HG02840 (cell line): ENCODE measurements at regions not wholly inside any gene's neighbourhood (a gene's known extent, or its start where the extent isn't known, plus 50 kb on each side); places are given as distances from the start of the nearest gene placed in this dataset.

Experiments
- ATAC-seq: cut with Tn5 transposase; IDR thresholded peaks from one replicate; pipeline ENCODE4 v1.9.1; 2021; ENCODE audit warnings: mild to moderate bottlenecking, moderate library complexity, moderate number of reproducible peaks; ENCODE audit not compliant: unreplicated experiment, low FRiP score

DNA sequence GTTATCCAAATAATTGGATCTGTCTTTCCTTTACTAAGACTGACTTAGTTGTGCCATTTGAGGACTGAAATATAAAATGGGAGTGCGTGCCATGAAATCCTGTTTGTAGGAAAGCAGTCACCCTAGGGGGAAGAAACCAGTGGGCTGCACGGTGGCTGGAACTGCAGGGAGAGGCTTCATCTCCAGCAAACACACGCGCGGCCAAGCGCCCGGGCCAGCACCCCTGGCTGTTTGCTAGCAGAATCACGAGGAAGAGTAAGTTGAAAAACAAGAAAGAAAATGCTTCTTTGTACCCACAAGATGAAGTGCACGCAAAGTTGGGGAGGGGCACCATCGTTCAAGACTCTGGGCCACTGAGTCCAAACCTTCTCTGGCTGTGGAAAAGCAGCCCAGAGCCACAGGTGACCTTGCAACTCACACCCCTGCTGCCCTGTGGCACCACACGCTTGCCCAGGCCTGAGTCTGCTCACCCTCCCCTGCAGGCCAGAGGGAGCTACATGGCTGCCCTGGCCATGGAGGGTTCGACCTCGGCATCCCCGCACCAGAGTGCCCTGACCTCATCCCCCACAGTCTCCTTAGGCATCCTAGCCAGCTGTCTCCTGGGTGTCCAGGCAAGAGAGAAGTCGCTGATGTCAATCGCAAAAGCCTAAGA is 55.2 kb downstream of the IRX2 start:
- no peak for ATAC-seq

DNA sequence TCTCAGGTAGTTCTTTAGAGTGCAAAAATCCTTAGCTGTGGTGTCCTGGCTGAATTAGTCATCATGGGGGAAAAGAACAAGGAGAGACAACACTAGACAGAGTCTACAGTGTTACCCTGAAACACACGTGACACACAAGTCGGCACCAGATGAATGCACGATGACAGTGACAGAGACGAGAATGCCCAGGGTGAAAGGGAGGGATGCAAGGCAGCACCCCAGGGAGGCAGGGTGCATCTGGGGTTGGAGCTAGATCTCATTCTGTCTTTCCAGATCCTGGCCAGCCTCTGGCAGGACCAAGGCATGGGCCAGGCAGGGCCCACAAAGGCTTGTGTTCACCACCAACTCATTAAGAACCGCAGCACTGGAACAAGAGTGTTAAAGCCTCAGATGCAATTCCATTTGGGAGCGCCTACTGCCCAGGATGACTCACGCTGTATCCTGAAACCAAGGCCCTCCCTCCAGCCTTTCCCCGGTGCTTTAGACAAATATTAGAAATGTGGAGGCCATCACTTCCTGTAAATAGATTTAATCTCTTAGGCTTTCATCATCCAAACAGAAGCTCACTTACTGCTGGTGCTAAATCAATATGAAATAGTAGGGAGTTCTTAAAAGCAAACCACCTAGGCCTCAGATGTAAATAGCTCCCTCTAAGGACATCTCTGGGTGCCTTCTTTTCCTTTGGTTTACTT is 56.1 kb downstream of the IRX2 start:
- no peak for ATAC-seq

DNA sequence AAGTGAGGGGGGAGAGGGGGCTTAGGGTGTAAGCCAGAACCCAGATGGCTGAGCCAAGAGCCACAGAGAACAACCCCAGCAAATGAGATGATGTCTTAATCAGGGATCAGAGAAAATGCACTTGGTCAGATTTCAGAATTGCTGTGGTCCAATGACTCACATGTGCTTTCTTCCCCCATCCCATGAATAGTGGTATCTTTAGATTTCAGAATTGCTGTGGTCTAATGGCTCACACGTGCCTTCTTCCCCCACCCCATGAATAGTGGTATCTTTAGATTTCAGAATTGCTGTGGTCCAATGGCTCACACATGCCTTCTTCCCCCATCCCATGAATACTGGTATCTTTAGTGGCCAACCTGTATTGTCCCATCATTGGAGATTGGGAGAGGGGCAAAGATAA is 59.9 kb downstream of the IRX2 start:
- ATAC-seq, result no peak

DNA sequence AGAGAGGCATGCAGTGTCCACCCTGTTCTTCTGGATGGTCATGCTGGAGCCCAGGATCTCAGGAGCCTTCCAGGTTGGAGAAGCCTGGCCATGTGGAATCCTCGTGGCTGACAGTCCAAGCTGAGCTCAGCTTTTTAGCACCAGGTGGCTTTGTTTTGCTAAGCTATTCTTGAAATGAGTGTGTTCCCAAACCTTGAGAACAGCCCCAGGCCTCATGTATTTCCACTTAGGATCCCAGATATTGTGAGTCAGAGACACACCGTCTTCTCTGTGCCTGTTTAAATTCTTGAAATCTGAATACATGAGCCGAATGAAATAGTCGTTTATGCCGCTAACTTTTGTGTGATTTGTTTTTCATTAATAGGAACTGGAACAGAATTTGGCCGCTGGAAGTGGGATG is 61.2 kb downstream of the IRX2 start:
- no peak for ATAC-seq

DNA sequence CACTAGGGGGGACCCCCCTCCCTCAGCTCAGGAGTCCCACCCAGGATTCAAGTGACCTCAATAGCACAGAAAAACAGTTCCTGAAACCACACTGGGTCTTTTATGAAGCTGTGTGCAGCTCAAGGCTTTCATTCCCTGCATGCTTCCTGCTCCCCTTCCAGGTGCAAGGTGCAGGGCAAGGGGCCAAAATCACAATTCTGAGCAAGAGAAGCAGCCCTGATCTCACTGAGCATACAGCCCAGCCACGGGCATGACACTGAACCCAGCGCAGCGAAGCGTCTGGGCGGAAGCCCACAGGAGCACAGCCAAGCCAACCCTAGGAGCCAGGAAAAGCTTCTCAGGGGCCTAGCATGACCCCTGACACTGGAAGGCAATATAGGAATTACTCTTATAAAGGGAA is 62.9 kb downstream of the IRX2 start:
- ATAC-seq, result no peak

DNA sequence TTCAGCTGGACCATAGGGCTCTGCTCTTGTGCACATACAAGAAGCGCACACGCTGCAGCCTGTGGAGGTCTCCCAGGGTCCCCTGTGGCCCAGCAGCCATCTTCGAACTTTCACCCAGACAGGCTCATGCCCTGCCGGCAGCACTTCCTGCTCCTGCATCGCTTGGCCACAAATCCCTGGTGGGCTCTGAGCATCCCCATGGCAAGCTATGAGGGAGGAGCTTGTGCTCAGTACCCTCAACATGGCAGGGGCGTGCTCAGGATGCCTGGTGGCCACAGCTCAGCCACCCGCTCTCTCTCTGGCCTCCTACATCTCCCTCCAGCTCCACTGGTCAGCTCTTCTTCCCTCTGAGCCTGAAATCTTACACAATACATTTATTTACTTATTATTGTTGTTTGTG is 63.7 kb downstream of the IRX2 start:
- ATAC-seq, result no peak

DNA sequence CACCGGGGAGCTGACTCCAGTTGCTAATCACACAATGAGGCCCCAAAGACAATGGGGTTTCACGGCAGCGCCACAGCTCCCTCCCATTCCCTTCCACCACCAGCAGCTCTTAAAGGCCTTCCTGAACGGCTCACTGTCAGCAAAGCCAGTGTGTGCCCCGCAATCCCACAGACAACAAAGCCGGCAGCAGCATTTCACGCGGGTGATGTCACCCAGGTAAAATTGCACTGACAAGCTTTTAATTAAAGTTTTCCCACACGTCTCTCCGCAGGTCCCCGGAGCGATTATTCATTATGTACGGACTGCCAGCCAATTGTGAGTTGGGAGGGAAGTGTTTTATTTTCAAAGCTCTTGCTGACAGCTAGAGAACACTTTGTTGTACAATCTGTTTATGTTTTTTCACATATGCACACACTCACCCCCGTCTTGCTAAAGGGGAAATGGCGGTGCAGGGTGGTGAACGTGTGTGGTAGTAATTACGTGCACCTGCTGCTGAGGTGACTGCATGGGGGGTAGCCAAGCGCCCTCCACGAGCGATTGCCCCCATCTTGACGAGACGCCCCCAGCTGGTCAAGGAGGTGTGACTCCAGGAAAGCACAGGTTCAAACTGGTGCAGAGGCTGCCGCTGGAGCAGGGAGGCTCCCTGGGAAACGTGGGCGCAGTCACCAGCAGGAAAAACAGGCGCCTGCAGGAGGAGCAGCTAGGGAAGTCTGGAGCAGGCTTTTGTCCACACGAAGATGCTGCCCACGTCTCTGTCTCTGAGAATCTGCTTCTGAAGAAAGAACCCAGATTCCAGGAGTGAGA is 65.0 kb downstream of the IRX2 start:
- no peak for ATAC-seq

DNA sequence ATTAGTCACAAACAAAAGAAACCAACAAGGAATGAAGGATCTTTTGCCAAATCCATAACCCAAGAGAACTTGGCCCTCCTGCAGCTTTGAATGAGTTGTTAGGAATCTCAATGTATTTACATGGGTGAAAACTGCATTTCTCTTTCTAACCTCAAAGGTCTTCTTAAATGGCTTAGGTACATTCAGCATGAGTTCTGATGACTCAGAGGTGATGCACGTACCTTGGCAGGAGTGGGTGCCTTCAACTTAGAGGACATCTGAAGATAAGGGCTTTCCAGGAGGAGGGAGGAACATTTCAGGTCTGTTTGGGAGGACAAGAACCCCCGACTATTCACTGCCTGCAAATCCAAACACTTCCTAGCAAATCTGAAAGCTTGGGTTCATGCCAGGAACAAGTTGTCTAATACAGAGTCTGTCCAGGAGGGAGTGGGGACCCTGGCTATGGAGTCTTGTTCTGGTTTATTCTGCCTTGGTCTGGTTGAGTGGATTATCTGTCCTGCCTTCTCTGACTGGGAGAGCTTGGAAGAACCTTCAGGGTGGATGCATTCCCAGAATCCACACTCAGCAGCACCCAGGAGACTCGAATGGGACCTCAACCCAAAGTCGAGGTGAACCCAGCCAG is 65.7 kb downstream of the IRX2 start:
- no peak for ATAC-seq

DNA sequence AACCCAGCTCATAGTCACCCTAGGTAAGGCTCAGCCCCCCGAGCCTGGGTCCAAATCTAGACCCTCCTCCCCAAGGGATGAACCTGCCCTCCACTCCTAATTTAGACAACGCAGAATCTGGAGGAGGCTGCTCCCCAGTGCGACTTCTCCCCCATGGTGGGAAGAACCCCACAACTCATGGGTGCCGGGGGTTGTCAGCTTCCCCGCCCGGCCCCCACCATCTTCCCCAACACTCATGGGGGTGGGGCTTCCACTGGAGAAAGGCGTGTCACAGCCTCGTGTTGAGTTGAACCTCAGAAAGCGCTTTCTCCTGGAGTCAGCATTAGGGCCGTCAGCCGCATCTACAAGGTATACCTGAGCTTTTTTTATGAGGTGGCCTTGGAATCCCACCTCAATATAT is 66.9 kb downstream of the IRX2 start:
- no peak for ATAC-seq

DNA sequence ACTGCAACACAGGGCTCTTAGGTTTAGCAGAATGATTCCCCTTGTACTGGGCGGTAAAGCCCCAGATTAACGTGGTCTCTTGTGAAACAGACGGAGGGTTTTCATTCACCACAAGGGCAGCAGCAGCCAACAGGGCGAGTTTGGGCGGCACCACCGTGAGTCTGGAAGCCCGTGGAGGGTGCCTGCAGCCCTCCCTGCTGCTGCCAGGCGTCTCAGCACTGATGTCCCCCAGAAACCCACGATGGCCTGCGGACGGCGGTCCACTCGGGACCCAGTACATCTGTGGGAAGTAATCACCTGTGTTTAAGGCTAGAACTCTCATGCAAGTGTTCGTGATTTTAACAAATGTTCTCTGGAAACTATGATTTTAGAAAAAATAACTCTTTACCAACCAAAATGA is 67.8 kb downstream of the IRX2 start:
- no peak for ATAC-seq

DNA sequence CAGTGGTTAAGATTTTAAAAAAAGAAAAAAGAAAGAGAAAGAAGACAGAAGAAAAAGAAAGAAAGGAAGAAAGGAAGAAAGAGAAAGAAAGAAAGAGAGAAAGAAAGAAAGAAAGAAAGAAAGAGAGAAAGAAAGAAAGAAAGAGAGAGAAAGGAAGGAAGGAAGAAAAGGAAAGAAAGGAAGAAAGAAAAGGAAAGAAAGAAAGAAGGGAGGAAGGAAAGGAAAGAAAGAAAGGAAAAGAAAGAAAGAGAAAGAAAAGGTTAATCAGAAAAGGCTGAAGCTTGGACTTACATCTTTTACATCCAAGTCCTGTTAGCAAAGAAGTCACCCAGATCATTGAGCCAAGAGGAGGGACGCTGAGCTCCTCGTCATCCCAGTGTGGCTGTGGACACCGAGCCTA is 70.0 kb downstream of the IRX2 start:
- no peak for ATAC-seq

DNA sequence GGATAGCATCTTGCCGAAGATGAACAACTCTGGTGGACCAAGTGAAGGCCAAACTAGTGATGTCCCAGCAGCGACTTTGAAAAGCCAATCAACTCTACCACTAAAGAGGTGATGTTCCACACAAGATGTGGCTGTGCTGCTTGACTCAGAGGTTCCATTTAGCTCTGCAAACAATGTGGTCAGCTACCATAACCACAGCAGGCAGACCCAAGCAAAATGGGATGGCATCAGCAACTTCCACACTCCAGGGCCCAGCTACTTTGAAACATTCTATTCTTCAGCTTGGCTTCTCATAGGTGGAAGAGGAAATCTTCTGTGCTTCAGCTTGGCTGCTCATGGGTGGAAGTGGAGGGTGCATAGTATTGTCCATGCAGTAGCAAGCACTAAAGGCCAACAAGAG is 70.5 kb downstream of the IRX2 start:
- ATAC-seq, result no peak

DNA sequence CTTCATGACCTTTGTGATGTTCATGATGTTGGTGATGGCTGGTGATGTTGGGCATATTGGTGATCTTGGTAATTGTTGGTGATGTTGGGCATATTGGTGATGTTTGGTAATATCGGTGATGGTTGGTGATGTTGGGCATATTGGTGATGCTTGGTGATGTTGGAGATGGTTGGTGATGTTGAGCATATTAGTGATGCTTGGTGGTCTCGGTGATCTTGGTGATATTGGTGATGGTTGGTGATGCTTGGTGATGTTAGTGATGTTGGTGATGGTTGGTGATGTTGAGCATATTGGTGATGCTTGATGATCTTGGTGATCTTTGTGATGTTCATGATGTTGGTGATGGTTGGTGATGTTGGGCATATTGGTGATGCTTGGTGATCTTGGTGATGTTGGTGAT is 73.8 kb downstream of the IRX2 start:
- no peak for ATAC-seq

DNA sequence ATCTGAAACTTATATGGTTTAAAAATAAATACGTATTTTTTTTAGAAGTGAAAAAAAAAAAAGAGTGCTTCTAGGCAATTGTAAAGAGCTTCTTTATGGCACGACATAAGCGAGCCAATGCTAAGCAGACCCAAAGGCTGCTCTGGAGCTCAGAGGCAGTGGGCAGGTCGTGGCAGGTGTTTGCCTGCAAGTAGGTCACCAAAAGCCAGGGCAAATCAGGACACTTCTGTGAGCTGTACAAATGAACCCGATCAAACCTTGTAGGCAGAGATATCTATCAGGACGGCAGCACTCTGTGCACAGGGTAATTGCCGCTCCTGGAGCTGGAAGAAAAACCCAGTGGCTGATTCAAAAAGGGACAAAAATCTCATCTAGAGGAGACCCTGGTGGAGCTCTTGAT is 75.9 kb downstream of the IRX2 start:
- ATAC-seq, result no peak

DNA sequence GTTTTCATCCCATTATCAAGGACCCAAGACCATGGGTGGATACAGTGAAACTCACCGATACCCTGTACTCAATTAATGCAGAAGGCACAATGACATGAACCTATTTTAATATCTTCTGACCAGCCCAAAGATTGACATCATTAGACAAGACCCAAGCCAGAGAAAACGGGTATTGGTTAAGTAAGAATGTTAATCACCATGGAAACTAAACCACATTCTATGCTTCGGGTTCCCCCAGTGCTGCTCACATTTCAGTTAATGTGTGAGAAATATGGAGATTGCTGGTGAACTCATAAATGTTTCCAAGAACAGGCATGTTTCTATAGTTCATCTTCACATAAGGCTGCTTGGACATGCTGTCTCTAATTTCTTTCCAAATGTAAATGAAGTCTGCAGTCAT is 77.0 kb downstream of the IRX2 start:
- no peak for ATAC-seq

DNA sequence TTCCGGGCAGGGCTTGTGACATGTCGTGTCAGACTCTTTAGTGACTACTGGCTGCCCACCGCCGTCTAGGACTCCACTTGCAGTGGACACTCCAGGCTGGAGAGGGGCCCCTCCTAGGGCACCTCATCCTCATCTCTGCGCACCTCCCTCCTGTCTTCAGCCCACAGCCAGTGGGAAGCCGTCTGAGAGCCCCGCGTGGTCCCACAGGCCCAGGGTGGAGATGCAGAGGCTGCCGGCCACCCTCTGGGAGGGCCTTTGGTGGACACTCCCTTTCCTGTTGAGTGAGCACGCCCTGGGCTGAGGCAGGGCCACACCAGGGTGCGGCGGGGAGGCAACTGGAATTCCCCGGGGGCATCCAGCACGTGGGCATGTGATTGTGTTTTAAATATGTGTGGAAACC is 80.5 kb downstream of the IRX2 start:
- no peak for ATAC-seq

DNA sequence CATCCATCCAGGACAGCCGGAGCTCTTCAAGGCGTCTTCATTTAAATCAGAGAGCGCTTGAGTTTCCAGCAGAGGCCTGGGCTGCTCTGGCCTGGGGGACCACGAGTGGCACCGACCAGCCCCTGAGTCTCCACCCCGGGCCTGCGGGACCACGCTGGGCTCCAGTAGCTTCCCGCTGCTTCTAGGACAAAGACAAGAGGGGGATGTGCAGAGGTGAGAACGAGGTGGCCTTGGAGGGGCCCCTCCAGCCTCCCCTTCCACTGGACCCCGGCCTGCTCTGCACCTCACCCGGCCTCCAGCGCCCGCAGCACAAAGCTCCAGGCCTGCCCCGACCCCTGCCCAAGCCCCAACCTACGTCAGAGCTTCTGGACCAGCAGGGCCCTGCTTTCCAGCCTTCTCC is 81.6 kb downstream of the IRX2 start:
- no peak for ATAC-seq

DNA sequence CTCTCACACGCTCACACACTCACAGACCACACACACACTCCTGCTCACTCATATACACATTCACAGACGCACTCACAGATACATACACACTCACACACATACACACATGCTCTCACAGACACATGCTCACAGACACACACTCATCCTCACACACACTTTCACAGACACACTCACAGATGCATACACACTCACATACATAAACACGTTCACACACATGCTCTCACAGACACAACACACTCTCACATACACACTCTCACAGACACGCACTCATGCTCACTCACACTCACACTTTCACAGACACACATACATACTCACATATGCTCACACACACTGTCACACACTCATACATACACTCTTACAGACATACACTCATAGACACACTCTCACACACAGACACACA is 82.2 kb downstream of the IRX2 start:
- no peak for ATAC-seq

DNA sequence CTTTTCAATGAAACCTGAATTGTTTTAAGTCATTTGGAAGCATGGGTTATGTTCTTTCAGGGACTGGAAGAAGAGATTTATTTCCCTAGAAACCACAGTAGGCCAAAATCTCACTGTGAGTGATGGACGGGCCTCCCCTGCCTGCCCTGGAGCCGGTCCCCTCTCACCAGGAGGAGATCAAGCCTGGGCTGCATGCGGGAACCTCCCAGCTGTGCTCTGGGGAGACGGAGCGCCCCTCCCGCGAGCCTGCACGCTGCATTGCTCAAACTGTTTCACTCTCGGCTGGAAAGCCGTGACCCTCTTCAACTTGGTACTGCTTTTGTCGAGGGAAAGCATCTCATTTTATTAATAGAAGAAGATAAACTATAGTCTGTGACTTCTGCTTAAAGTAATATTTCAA is 85.4 kb downstream of the IRX2 start:
- no peak for ATAC-seq

DNA sequence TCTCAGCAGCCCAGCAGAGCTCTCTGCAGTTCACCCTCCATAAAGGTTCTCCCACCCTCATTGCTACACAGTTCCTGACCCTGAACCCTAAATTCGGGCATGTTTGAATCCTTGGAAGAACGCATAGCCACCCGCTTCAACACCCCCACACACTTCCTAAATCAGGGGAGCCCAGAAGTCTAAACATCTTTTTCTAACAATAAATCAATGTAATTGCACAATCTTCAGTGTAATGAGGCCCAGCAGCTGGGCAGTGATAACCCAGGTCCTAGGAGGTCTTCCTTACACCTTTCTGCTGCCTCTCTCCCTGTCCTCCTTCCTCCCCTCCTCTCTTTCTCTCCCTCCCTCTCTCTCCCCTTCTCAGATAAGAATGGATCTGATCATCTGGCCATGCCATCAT is 88.0 kb downstream of the IRX2 start:
- ATAC-seq, result no peak

DNA sequence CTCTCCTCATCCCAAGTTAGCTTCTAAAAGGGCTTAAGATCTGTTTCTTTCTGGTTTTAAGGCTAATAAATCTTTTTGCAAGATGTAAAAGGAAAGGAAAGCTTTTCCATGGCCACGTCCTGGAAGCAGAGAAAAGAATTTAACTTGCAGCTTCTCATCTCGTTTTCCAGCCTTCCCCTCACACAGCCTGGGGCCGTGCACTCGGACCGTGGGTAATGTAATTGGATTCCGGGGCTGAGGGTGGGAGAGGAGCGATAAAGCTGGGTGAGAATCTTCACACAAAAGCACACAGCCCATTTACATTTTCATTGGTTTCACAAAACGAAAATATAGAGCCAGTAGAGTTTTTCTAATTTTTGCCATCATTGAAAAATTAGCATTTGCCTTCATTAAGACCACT is 91.2 kb downstream of the IRX2 start:
- no peak for ATAC-seq
